Activated CD4-positive, alpha-beta T cell treated with anti-CD3 and anti-CD28 coated beads, Interleukin-2, amount 50 U/mL, for 24 hours (primary cell): ENCODE measurements at regions not wholly inside any gene's neighbourhood (a gene's known extent, or its start where the extent isn't known, plus 50 kb on each side); places are given as distances from the start of the nearest gene placed in this dataset.
"Not testable (repeated sequence)": the region's sequence is repeated elsewhere in the genome, so short reads cannot be mapped to it uniquely, and the experiment has no call there.

ENCODE experiments used
- DNase-seq, 2 donors: peaks; one replicate each; pipeline ENCODE4 v3.0.0-alpha.2; 2020; ENCODE audit warnings: low read depth in 1 of 2, low spot score in 1 of 2

- no peak for DNase-seq
Observed at GRCh38 chr1:229856009-229856650, 210.9 kb upstream of the GALNT2 start.

- DNase-seq, result no peak
Observed at GRCh38 chr1:229857585-229857984, 209.5 kb upstream of the GALNT2 start.

GRCh38 chr1:229859026-229859425 is 208.0 kb upstream of the GALNT2 start:
- DNase-seq, result no peak

- DNase-seq, result no peak
Observed at GRCh38 chr1:229860926-229861325, 206.1 kb upstream of the GALNT2 start.

GRCh38 chr1:229862017-229862774 is 204.8 kb upstream of the GALNT2 start:
- DNase-seq, result no peak

- no peak for DNase-seq
Observed at GRCh38 chr1:229863651-229864545, 203.1 kb upstream of the GALNT2 start.

GRCh38 chr1:229864686-229865230 is 202.3 kb upstream of the GALNT2 start:
- no peak for DNase-seq

GRCh38 chr1:229865321-229865720 is 201.7 kb upstream of the GALNT2 start:
- not testable (repeated sequence) for DNase-seq

GRCh38 chr1:229867726-229868125 is 199.3 kb upstream of the GALNT2 start:
- DNase-seq, result no peak

GRCh38 chr1:229869240-229869639 is 197.8 kb upstream of the GALNT2 start:
- no peak for DNase-seq

- DNase-seq, result no peak
Observed at GRCh38 chr1:229869687-229870086, 197.4 kb upstream of the GALNT2 start.

GRCh38 chr1:229870381-229870780 is 196.7 kb upstream of the GALNT2 start:
- no peak for DNase-seq

GRCh38 chr1:229871078-229871676 is 195.9 kb upstream of the GALNT2 start:
- DNase-seq, result no peak

- DNase-seq, result no peak
Observed at GRCh38 chr1:229874136-229874535, 192.9 kb upstream of the GALNT2 start.

- DNase-seq, result no peak
Observed at GRCh38 chr1:229874609-229875008, 192.4 kb upstream of the GALNT2 start.

GRCh38 chr1:229875086-229875485 is 192.0 kb upstream of the GALNT2 start:
- no peak for DNase-seq

GRCh38 chr1:229879746-229880145 is 187.3 kb upstream of the GALNT2 start:
- no peak for DNase-seq

GRCh38 chr1:229880271-229881170 is 186.5 kb upstream of the GALNT2 start:
- no peak for DNase-seq

- no peak for DNase-seq
Observed at GRCh38 chr1:229882621-229883020, 184.4 kb upstream of the GALNT2 start.
